ENCODE measurements at regions not wholly inside any gene's neighbourhood (a gene's known extent, or its start where the extent isn't known, plus 50 kb on each side); places are given as distances from the start of the nearest gene placed in this dataset.

DNA sequence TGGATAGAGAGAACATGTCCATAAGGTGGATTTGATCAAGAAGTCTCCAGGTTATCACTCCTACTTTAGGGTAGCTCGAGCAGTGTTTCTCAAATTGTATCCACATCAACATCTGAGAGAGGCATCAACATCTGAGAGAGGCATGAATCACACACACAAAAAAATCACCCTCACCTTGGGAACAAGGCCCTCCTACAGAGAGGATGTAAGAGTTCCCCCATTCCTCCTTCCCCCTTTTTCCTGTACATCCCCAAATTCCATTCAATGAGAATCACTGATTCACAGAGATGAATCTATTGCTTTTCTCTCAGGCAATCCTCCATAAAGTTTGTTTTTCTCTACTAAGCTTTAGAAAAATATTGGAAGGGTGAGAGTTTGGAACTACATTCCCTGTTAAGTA is 233.4 kb upstream of the CDH6 start:
- no peak for DNase-seq
- Histone ChIP-seq H3K56ac (ENCODE audit: insufficient read length, low read depth, low read length) (peak overlapping the region; percentile 74), H3K79me2 (ENCODE audit: insufficient read depth, low read length) (no peaks in the 10 kb centered on the region), H3K79me1 (ENCODE audit: insufficient read depth, low read depth, low read length, poor library complexity, severe bottlenecking) (no peaks in the 10 kb centered on the region), H2BK20ac (ENCODE audit: low read depth, low read length, poor library complexity, severe bottlenecking) (no peak overlapping the region), H2BK15ac (ENCODE audit: low read depth, low read length) (no peak overlapping the region), H3K9ac (ENCODE audit: extremely low read depth, insufficient read length, low read length) (no peak overlapping the region), H3K4me2 (ENCODE audit: insufficient read depth, insufficient read length, low read length) (no peak overlapping the region), H3K4ac (ENCODE audit: low read depth, low read length) (no peak overlapping the region), H4K5ac (ENCODE audit: insufficient read length, low read depth, low read length) (no peak overlapping the region), H2AK5ac (ENCODE audit: insufficient read length, low read length) (no peak overlapping the region), H3K23ac (ENCODE audit: insufficient read length, low read depth, low read length) (no peak overlapping the region), H2AFZ (ENCODE audit: low read length) (no peak overlapping the region), H3K18ac (ENCODE audit: insufficient read length, low read depth, low read length) (no peak overlapping the region), H3K9me3 (ENCODE audit: control insufficient read depth, low read depth, low read length) (no peaks in the 10 kb centered on the region), H3K4me1 (ENCODE audit: insufficient read depth, low read length) (no peaks in the 10 kb centered on the region; the same call in 1 of the 2 replicates), H2BK5ac (ENCODE audit: insufficient read length, low read length) (no peak overlapping the region), H3K23me2 (ENCODE audit: insufficient read length, low read depth, low read length, poor library complexity, severe bottlenecking) (no peaks in the 10 kb centered on the region), H3T11ph (ENCODE audit: low read length) (no peak overlapping the region), H4K91ac (ENCODE audit: insufficient read length, low read depth, low read length) (no peak overlapping the region), H4K20me1 (ENCODE audit: control insufficient read depth, insufficient read depth, insufficient read length) (no peaks in the 10 kb centered on the region), H3K27me3 (ENCODE audit: insufficient read depth, low read length) (no peaks in the 10 kb centered on the region), H2BK12ac (ENCODE audit: insufficient read length, low read depth, low read length) (no peak overlapping the region), H3K14ac (ENCODE audit: insufficient read depth, low read length) (no peak overlapping the region), H2BK120ac (ENCODE audit: low read depth, low read length, poor library complexity, severe bottlenecking) (no peak overlapping the region), H3K27ac (ENCODE audit: insufficient read length, low read depth, low read length) (no peak overlapping the region), H4K8ac (replicated peaks; ENCODE audit: insufficient read length, low read depth, low read length) (no peak overlapping the region)
- Mint-ChIP-seq H3K9me3 (peaks cover 1 to 3% of the 10 kb centered on the region in 2 experiments; a peak in 2 of 5 replicates), H3K27me3 (ENCODE audit: low read depth) (no peaks in the 10 kb centered on the region), H3K27ac (peak overlapping the region in 1 of 3 experiments; percentile 44; a peak in 3 of 7 replicates), H3K4me1 (peaks cover 17 to 20% of the 10 kb centered on the region in 2 experiments), H3K4me3 (no peak overlapping the region), H3K36me3 (ENCODE audit: insufficient read depth in 1 of 3, low read depth in 3 of 3) (no peaks in the 10 kb centered on the region; a peak in 1 of 7 replicates)
- WGBS (ENCODE audit: extremely low coverage, insufficient read length, low lambda C conversion rate) = no CpG with 5 or more reads among the region's 1 CpG
- no peak for TF ChIP-seq CTCF (conservative IDR thresholded peaks at IDR 0.05)

All from H9 (cell line).